Adrenal gland (tissue), 5 donors: ENCODE measurements at regions not wholly inside any gene's neighbourhood (a gene's known extent, or its start where the extent isn't known, plus 50 kb on each side); places are given as distances from the start of the nearest gene placed in this dataset.

ENCODE experiments used
- POLR2A ChIP-seq, 2 donors: fragments of 450-650 bp; IDR thresholded peaks; one replicate each; pipeline ENCODE4 v1.6.1; 2017; ENCODE audit warnings: antibody characterized with exemption in 2 of 2, mild to moderate bottlenecking in 2 of 2, moderate library complexity in 1 of 2
- TF ChIP-seq, protein P1 (sequence below), 6 experiments: fragments of 450-650 bp in 4 of 6; fragments of 200-600 bp in 2 of 6; sonication (generic) in 1 of 6; IDR thresholded peaks; 1 replicate in 5 of 6; 2 replicates in 1 of 6; pipeline versions ENCODE4 v1.5.1 to v1.8.0; 2016 to 2021; ENCODE audit warnings: antibody characterized with exemption in 6 of 6, mild to moderate bottlenecking in 2 of 6, moderate library complexity in 1 of 6
- donor health status: DM: no; HTN: no; CAD: no.

DNA sequence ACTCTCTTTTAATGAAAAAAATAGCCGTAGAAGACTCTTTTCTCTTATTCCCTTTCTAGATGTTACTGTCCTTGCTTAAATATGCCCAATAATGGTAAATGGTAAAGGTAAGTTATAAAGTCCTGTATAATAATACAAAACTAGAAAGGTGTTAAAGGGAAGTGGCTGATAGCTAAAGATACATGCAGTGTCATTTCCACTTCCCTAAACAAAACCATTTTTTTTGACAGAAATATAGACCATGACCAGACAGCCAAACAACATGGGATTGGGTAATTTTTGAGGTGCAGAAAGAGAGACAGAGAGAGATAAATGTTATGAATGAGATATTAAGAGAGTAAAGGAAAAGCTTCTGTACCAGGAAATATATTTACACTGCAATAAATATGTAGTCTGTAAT is 731.7 kb upstream of the REG3G start:
- TF ChIP-seq, protein P1, sequence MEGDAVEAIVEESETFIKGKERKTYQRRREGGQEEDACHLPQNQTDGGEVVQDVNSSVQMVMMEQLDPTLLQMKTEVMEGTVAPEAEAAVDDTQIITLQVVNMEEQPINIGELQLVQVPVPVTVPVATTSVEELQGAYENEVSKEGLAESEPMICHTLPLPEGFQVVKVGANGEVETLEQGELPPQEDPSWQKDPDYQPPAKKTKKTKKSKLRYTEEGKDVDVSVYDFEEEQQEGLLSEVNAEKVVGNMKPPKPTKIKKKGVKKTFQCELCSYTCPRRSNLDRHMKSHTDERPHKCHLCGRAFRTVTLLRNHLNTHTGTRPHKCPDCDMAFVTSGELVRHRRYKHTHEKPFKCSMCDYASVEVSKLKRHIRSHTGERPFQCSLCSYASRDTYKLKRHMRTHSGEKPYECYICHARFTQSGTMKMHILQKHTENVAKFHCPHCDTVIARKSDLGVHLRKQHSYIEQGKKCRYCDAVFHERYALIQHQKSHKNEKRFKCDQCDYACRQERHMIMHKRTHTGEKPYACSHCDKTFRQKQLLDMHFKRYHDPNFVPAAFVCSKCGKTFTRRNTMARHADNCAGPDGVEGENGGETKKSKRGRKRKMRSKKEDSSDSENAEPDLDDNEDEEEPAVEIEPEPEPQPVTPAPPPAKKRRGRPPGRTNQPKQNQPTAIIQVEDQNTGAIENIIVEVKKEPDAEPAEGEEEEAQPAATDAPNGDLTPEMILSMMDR (IDR thresholded peaks at IDR 0.05): no peak
- TF ChIP-seq POLR2A (IDR thresholded peaks at IDR 0.05): no peak
